Parathyroid adenoma (tissue), 2 donors: ENCODE measurements at regions not wholly inside any gene's neighbourhood (a gene's known extent, or its start where the extent isn't known, plus 50 kb on each side); places are given as distances from the start of the nearest gene placed in this dataset.

Source experiments
- H2AFZ ChIP-seq: fragments of 300-600 bp; sonication (generic); one replicate; pipeline ENCODE4 v1.7.0; 2017; ENCODE audit warnings: antibody characterized with exemption, mild to moderate bottlenecking
- H3K27ac ChIP-seq: fragments of 300-600 bp; sonication (generic); one replicate; pipeline ENCODE4 v1.7.0; 2017
- H3K27me3 ChIP-seq: fragments of 300-600 bp; sonication (generic); one replicate; pipeline ENCODE4 v1.7.0; 2017; ENCODE audit warnings: low read length; ENCODE audit not compliant: control insufficient read depth, insufficient read depth
- H3K36me3 ChIP-seq: fragments of 300-600 bp; sonication (generic); one replicate; pipeline ENCODE4 v1.7.0; 2017; ENCODE audit warnings: low read length; ENCODE audit not compliant: control insufficient read depth, insufficient read depth
- H3K4me1 ChIP-seq: fragments of 300-600 bp; sonication (generic); one replicate; pipeline ENCODE4 v1.7.0; 2017; ENCODE audit warnings: control low read depth
- H3K4me2 ChIP-seq: fragments of 300-600 bp; sonication (generic); one replicate; pipeline ENCODE4 v1.7.0; 2017; ENCODE audit warnings: low read length
- H3K4me3 ChIP-seq: fragments of 300-600 bp; sonication (generic); one replicate; pipeline ENCODE4 v1.7.0; 2017; ENCODE audit warnings: low read depth, low read length
- H3K79me2 ChIP-seq: fragments of 300-600 bp; sonication (generic); one replicate; pipeline ENCODE4 v1.7.0; 2017; ENCODE audit warnings: control low read depth
- H3K9ac ChIP-seq: fragments of 300-600 bp; sonication (generic); one replicate; pipeline ENCODE4 v1.7.0; 2017; ENCODE audit warnings: mild to moderate bottlenecking
- H3K9me3 ChIP-seq: fragments of 300-600 bp; sonication (generic); one replicate; pipeline ENCODE4 v1.7.0; 2017; ENCODE audit warnings: low read length; ENCODE audit not compliant: control insufficient read depth
- CTCF ChIP-seq: fragments of 300-600 bp; sonication (generic); IDR thresholded peaks from one replicate; pipeline ENCODE4 v1.7.0; 2017; ENCODE audit warnings: antibody characterized with exemption, mild to moderate bottlenecking
- donor health status: primary hyperparathyroidism.

GRCh38 chr1:94679332-94680038, 137.9 kb upstream of the F3 start:
- Histone ChIP-seq H3K36me3 (no peaks in the 10 kb centered on the region), H3K79me2 (no peaks in the 10 kb centered on the region), H3K9me3 (no peaks in the 10 kb centered on the region), H3K27ac (no peak overlapping the region), H3K4me2 (no peak overlapping the region), H3K27me3 (no peaks in the 10 kb centered on the region), H2AFZ (no peak overlapping the region), H3K4me3 (no peak overlapping the region), H3K4me1 (peaks cover 2% of the 10 kb centered on the region), H3K9ac (no peak overlapping the region)
- TF ChIP-seq CTCF = no peak

- H2AFZ ChIP-seq = no peak overlapping the region
- no peak overlapping the region for H3K9ac ChIP-seq
- H3K9me3 ChIP-seq = no peaks in the 10 kb centered on the region
- H3K79me2 ChIP-seq = no peaks in the 10 kb centered on the region
- H3K36me3 ChIP-seq = no peaks in the 10 kb centered on the region
- H3K27me3 ChIP-seq = no peaks in the 10 kb centered on the region
- peaks cover 2% of the 10 kb centered on the region for H3K4me1 ChIP-seq
- H3K4me3 ChIP-seq = no peak overlapping the region
- no peak overlapping the region for H3K4me2 ChIP-seq
- H3K27ac ChIP-seq = no peak overlapping the region
- TF ChIP-seq CTCF = no peak
These were observed 136.8 kb upstream of the F3 start for GRCh38 chr1:94678202-94678848.

GRCh38 chr1:94677714-94678113, 136.2 kb upstream of the F3 start:
- H3K4me2 ChIP-seq = no peak overlapping the region
- no peak overlapping the region for H2AFZ ChIP-seq
- peaks cover 2% of the 10 kb centered on the region for H3K4me1 ChIP-seq
- no peak overlapping the region for H3K27ac ChIP-seq
- no peaks in the 10 kb centered on the region for H3K79me2 ChIP-seq
- TF ChIP-seq CTCF = no peak
- H3K9me3 ChIP-seq = no peaks in the 10 kb centered on the region
- H3K36me3 ChIP-seq = no peaks in the 10 kb centered on the region
- H3K4me3 ChIP-seq = no peak overlapping the region
- H3K9ac ChIP-seq = no peak overlapping the region
- H3K27me3 ChIP-seq = no peaks in the 10 kb centered on the region

GRCh38 chr1:94677087-94677486, 135.5 kb upstream of the F3 start:
- Histone ChIP-seq H3K9ac (no peak overlapping the region), H3K9me3 (no peaks in the 10 kb centered on the region), H3K27ac (no peak overlapping the region), H3K79me2 (no peaks in the 10 kb centered on the region), H3K36me3 (no peaks in the 10 kb centered on the region), H3K4me3 (no peak overlapping the region), H2AFZ (peak overlapping the region; percentile 29), H3K4me1 (peaks cover 2% of the 10 kb centered on the region), H3K27me3 (no peaks in the 10 kb centered on the region), H3K4me2 (no peak overlapping the region)
- no peak for TF ChIP-seq CTCF

- Histone ChIP-seq H3K4me2 (no peak overlapping the region), H3K36me3 (no peaks in the 10 kb centered on the region), H3K27me3 (no peaks in the 10 kb centered on the region), H3K9me3 (no peaks in the 10 kb centered on the region), H3K79me2 (no peaks in the 10 kb centered on the region), H3K9ac (no peak overlapping the region), H2AFZ (peak overlapping the region; percentile 66), H3K4me1 (peaks cover 2% of the 10 kb centered on the region), H3K27ac (no peak overlapping the region), H3K4me3 (no peak overlapping the region)
- no peak for TF ChIP-seq CTCF
These were observed 135.1 kb upstream of the F3 start for GRCh38 chr1:94676686-94677085.
